GM20000 (cell line): ENCODE measurements at regions not wholly inside any gene's neighbourhood (a gene's known extent, or its start where the extent isn't known, plus 50 kb on each side); places are given as distances from the start of the nearest gene placed in this dataset.
"Not testable (repeated sequence)": the region's sequence is repeated elsewhere in the genome, so short reads cannot be mapped to it uniquely, and the experiment has no call there.

Source experiments
- DNase-seq: peaks from one replicate; pipeline ENCODE4 v3.0.0; 2012; ENCODE audit warnings: low spot score
- CTCF ChIP-seq: IDR thresholded peaks from 2 replicates; pipeline ENCODE4 v1.5.1; 2012; ENCODE audit warnings: mild to moderate bottlenecking, control low read depth; ENCODE audit errors: extremely low read depth, missing control alignments

GRCh38 chr2:142805244-142805643 lies 72.2 kb upstream of the KYNU start:
- no peak for TF ChIP-seq CTCF
- DNase-seq, result no peak

- DNase-seq, result no peak
- no peak for TF ChIP-seq CTCF
Measured at GRCh38 chr2:142803158-142803557, 74.3 kb upstream of the KYNU start.

- no peak for DNase-seq
- no peak for TF ChIP-seq CTCF
Measured at GRCh38 chr2:142796588-142796987, 80.9 kb upstream of the KYNU start.

- TF ChIP-seq CTCF, result no peak
- DNase-seq, result no peak
Measured at GRCh38 chr2:142796161-142796560, 81.3 kb upstream of the KYNU start.

- DNase-seq, result no peak
- no peak for TF ChIP-seq CTCF
Measured at GRCh38 chr2:142794850-142795249, 82.6 kb upstream of the KYNU start.

GRCh38 chr2:142792328-142792727 lies 85.1 kb upstream of the KYNU start:
- DNase-seq, result not testable (repeated sequence)

GRCh38 chr2:142791335-142791734 lies 86.1 kb upstream of the KYNU start:
- DNase-seq, result no peak
- no peak for TF ChIP-seq CTCF

- TF ChIP-seq CTCF, result no peak
- DNase-seq, result no peak
Measured at GRCh38 chr2:142786918-142787702, 90.4 kb upstream of the KYNU start.
